Umbilical cord (tissue), 1 donor: ENCODE measurements at regions not wholly inside any gene's neighbourhood (a gene's known extent, or its start where the extent isn't known, plus 50 kb on each side); places are given as distances from the start of the nearest gene placed in this dataset.
A peak's percentile ranks its signal among the peaks of the same experiment; 100 is the strongest.

ENCODE experiments used
- DNase-seq: peaks from one replicate; pipeline ENCODE4 v3.0.0-alpha.2; 2015; ENCODE audit warnings: low spot score

GRCh38 chr7:135831455-135832195, 83.0 kb upstream of the FAM180A start:
- DNase-seq = no peak

- DNase-seq = no peak
These were observed 80.0 kb upstream of the FAM180A start for GRCh38 chr7:135828604-135829003.

GRCh38 chr7:135827391-135827790, 78.8 kb upstream of the FAM180A start:
- no peak for DNase-seq

- DNase-seq = no peak
These were observed 76.8 kb upstream of the FAM180A start for GRCh38 chr7:135825406-135825805.

GRCh38 chr7:135822376-135822775, 73.8 kb upstream of the FAM180A start:
- no peak for DNase-seq

- no peak for DNase-seq
These were observed 69.0 kb upstream of the FAM180A start for GRCh38 chr7:135817583-135817982.

GRCh38 chr7:135815033-135815432, 66.4 kb upstream of the FAM180A start:
- no peak for DNase-seq

GRCh38 chr7:135812148-135812547, 63.5 kb upstream of the FAM180A start:
- DNase-seq = no peak

- no peak for DNase-seq
These were observed 62.9 kb upstream of the FAM180A start for GRCh38 chr7:135811506-135811905.

- DNase-seq = no peak
These were observed 59.6 kb upstream of the FAM180A start for GRCh38 chr7:135808206-135808605.

GRCh38 chr7:135803143-135803542, 54.5 kb upstream of the FAM180A start:
- DNase-seq = no peak

- DNase-seq = no peak
These were observed 54.1 kb upstream of the FAM180A start for GRCh38 chr7:135802697-135803096.

GRCh38 chr7:135801877-135802276, 53.3 kb upstream of the FAM180A start:
- DNase-seq = no peak

- peak; percentile 87 for DNase-seq
These were observed 52.6 kb upstream of the FAM180A start for GRCh38 chr7:135801045-135801693.

GRCh38 chr7:135800560-135800959, 51.9 kb upstream of the FAM180A start:
- peak; percentile 68 for DNase-seq

GRCh38 chr7:135799881-135800280, 51.3 kb upstream of the FAM180A start:
- DNase-seq = no peak
